ENCODE measurements at regions not wholly inside any gene's neighbourhood (a gene's known extent, or its start where the extent isn't known, plus 50 kb on each side); places are given as distances from the start of the nearest gene placed in this dataset.
A peak's percentile ranks its signal among the peaks of the same experiment; 100 is the strongest.
"Not testable (repeated sequence)": the region's sequence is repeated elsewhere in the genome, so short reads cannot be mapped to it uniquely, and the experiment has no call there.

DNA sequence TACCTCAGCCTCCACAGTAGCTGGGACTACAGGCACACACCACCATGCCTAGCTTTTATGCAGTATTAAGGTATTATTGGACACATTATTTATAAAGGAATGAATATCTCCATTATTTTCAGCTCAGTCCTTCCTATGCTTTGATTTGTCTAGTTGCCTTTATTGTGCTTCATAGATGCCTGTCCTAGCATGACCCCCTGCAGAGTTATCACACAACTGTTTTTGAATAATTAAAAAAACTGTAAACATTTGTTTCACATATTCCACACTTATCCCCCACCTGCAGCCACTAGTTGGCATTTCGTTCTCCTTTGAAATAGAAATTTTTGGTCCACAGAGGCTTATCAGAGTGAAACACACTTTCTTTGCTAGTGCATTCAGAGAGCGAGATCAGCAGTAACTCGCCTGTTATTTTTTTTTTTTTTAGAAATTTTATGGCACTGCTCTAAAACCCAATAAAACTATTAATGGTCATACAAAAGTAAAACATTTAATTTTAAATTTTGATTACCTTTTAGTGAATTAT lies 151.8 kb upstream of the RASA1 start:
- DNase-seq, result no peak

DNA sequence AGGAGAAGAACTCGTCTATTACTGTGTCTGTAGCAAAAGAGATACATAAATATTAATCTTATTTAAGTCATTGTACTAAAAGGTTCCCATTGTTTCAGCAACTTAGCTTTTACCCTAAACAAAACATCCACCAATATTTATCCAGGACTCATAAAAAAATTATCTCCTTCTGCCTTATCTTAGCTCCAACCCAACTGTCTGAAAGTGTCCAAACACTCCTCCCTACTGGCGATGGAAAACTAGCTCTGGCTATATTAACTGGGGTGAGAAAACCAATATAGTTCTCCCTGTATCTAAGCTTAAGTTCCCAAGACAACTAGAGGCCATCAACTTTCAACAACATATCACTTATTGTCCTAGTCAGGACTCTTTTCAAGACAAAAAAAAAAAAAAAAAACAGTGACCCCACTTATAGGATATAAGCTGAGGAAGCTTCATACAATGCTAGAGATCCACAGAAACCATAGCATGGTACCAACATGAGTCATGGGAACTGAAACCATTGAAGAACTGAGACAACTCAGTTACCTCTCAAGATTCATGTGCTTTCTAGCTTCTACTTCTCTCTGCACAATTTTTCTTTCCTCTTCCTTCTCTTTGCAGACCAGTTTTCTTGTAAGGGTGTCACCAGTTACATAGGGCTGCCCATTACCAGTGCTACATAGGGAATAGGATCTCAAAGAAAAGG lies 150.7 kb upstream of the RASA1 start:
- DNase-seq, result no peak

DNA sequence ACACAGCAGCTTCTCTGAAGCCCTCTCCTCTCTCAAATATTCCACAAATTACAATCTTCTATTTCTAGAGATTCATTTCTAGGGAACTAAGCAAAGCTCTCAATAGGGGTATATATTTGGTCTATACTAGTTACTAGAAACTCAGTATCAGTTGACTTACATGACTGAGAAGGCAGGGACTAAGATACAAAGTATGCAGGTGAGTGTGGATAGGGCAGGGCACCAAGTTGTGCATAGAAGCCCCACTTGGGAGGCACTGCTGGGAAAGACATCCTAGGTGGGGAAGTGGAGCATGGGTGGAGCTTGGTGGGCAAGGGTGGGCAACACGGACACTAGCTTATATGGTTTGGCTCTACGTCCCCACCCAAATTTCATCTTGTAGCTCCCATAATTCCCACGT lies 148.1 kb upstream of the RASA1 start:
- no peak for DNase-seq

DNA sequence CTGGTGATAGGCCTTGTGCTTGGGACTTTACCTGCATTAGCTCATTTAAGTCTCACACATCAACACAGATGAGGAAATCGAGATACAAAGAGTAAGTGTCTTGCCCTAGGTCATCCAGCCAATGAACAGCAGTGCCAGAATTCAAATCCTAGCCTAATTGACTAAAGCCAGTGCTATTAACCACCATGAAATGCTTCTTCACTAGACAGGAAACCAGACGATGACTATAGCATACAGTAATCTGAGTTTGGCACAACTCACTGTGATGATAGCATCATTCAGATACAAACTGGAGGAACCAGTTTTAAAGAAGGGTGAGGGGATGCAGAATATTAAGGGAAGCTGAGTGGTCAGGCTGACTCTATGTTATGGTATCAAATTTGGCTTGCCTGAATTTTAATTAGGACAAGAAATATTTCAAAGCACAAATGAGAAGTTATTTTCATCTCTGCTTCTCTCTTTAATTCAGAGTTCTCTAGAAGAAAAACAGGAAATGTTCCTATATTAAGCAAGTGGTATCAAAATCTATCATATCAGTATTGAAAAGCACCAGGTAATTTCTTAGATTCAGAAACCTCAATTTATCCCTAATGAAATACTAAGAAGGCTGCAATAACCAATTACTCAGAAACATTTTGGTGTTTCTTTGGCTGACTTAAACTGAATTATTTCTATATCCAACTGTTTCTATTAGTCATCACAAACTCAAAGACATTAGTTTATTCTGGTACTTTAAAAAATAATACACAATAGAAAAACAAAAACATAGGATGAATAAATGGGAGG lies 147.0 kb upstream of the RASA1 start:
- peak; percentile 88 for DNase-seq

DNA sequence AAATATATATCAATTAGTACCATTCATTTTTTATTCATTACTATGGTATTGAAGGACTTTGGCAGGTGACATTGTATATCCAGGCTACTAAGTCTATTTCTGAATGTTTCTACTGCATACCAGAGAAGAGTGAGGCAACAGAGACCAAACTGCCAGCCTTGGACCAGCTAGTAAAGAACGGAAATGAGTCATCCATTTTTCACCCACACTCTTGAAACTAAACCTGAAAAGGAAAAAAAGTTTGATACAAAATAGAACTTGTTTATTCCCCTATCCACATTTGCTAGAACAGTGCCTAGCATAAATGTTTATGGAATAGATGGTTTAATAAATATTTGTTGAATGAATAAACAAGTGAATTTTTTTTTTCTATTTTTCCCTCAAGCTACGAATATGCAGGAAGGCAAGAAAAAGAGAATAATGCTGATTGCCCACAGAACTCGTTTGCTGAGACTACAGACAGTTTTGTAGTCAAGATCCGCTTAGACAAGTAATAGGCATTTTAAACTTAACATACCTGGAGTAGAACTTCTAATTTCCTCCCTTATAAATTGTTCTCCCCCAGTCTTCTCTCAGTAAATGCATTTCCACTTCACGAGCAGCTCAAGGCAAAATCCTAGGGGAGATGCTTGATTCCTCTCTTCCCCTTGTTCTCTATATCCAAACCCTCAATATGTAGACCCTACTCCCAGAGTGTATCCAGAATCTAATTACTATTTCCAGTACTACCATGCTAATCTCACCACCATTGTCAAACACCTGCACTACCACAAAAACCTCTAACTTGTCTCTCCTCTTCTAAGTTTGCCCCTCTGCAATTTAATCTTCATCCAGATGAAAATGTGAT lies 146.2 kb upstream of the RASA1 start:
- DNase-seq, result peak; percentile 80

DNA sequence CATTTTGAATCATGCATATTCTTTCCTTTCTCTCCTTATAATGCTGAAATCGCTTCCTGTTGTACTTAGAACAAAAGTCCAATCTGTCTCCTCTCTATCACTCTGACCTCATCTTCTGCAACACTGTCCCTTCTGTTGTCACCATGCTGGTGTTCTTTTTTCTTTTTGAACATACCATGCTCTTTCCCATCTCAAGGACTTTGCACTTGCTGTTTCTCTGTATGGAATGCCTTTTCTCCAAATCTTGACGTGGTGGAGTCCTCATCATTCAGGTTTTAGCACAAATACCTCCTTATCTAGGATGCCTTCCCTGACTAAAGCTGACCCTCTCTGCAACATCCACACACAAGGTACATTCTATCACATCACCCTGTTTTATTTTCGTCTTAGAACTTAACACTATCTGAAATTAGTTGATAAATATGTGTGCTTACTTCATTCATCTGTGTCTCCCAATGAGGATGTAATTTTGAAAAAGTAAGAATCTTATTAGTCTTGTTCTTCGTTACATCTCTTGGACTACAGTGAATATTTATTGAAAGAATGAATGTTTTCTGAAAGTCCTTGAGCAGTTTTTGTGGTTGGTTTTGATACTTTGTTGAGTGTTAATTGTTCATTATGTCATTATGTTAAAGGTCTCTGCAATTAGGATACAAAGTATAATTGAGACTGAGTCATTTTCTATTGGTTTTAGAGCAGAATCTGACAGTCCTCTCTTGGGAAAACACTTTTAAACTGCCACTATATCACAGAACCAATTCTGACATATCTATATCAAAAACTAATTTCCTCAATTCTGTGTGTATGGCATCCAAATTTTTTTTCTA lies 145.3 kb upstream of the RASA1 start:
- DNase-seq, result peak; percentile 17

DNA sequence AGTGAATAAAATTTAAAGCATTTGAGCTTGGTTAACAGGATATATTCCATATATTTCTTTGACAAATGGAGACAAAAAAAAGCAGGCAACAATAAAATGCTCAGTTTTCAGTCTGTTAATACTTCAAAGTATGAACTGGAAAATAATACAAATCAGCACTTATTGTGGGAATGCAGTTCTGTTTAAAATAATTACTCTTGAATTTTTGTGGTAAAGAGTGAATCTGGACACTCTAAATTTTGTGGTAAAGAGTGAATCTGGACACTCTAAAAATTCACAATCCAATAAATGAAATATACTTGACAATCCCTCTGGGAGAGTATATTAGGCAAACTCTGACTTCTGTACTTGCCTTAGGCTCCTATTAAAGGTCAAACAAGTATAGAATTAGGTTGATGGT lies 141.9 kb upstream of the RASA1 start:
- DNase-seq, result no peak

DNA sequence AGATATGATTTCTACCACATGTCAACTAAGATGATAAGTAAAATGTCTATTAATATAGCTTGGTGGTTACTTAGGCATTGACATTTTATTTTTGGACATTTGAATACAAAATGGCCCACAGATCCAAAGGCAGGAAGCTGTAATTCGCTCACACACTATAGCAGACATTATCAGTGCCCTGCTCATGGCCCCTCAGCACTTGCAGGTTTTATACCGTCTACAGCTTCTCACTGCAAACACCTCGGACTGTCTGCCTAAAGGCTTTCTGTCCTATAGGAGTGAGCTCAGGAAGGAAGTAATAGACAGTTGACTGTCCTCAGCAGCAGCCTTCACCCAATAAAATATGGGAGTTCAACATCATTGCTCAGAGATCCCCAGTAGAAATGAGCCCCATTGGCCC lies 140.8 kb upstream of the RASA1 start:
- no peak for DNase-seq

DNA sequence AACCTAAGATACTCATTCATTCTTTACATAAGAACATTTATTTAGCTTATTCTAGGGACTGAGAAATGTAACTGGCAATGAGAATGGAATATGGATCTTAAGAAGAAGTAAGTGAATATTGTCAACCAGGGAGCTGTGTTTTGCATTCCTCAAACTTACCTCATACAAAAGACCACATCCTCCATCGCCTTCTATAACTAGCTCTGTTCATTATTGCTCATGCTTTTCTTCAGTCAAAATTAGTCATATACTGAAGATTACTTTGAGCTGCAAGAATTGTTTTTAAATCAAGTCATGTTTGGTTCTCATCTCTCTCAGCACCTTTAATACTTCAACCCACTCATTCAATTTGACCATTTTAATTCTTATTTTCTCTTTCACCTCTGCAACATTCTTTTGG lies 140.3 kb upstream of the RASA1 start:
- DNase-seq, result peak; percentile 29

DNA sequence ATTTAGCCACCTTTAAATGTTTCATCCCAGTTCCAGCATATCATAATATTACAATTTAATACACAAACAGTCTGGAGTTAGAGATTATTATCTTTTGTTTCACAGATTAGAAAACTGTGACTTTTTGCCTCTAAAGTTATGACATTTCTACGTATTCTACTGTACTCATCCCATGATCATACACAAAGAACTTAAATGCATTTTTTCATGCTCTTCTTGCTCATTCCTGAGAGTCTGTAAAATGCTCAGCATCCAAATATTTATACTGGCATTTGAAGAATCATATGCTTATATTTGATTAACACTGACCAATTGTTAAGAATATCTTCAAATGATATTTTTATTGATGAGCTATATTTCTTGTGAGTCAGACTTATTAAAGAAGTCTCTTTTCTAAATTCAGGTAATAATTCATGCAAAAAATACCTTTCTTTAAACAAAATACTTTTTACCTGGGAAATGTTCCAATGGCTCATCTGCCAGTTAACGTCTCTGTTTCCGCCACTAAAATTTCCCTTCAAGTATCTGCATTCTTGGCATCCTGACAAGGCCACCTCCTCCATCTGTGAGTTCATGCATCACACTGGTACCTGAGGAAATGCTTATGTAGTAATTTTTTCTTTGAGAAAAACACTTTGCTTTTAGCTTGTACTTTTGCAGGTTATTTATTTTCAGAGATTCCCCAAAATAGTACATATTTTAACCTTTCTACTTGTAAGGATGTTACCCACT lies 139.6 kb upstream of the RASA1 start:
- no peak for DNase-seq

DNA sequence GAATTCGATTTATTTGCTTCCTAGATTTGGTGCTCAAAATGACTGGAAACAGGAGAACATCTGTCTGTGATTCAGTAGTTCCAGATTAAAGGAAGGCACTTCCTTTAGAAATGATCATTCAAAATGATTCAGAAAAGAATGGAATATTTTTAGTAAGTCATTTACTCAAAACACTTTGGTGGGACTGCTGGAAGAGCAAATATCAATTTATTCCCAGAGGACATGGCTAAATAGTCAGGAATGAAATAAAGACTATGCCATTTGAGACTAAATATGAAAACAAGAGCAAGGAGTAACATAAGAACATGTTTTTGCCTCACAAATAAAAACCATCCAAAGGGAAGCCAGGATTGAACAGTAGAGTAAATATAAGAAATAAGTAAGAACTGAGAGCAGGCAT lies 138.6 kb upstream of the RASA1 start:
- DNase-seq, result no peak

DNA sequence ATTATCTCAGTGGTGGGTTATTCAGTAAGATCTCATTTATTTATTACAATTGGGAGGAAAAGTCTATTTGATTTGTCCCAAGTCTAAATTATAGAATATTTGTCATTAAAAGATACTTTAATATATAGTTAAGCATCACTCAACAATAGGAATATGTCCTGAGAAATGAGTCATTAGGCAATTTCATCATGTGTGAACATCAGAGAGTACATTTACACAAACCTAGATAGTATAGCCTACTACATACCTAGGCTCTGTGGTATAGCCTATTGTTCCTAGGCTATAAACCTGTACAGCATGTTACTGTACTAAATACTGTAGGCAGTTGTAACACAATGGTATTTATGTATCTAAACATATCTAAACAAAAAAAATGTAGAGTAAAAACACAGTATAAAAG lies 135.0 kb upstream of the RASA1 start:
- DNase-seq, result no peak

DNA sequence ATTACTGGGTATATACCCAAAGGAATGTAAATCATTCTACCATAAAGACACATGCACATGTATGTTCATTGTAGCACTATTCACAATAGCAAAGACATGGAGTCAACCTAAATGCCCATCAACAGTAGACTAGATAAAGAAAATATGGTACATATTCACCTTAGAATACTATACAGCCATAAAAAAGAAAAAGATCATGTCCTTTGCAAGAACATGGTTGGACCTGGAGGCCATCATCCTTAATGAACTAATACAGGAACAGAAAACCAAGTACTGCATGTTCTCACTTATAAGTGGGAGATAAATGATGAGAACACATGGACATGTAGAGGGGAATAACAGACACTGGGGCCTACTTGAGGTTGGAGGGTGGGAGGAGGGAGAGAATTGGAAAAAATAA lies 133.2 kb upstream of the RASA1 start:
- not testable (repeated sequence) for DNase-seq

DNA sequence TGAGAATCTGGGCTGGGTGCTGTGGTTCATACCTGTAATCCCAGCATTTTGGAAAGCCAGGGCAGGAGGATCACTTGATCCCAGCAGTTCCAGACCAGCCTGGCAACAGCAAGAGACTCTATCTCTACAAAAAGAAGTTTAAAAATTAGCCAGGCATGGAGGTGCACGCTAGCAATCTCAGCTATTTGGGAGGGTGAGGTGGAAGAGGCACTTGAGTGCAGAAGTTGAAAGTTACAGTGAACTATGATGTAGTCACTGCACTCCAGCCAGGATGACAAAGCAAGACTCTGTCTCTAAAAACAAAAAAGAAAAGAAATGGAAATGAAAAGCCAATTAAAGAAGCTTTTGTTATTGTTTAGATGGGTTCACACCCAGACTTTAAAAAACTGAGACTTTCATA lies 131.6 kb upstream of the RASA1 start:
- no peak for DNase-seq

DNA sequence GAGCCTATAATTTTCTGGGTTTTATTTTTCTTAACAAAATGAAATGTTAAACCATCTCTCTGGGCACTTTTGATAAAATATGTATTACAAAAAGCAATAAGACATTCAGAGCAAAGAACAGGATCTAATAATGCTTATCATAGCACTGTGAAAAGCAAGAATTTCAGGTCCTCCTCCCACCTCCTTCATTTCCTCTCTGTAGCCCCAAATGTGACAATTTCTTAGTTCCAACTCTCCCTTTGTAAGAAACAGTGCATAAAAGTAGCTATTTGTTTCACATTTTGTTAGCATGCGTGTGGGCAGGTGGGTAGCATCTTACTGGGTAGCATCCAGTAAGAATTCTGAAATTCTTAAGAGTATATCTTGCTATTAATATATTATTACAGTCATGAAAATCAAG lies 130.9 kb upstream of the RASA1 start:
- no peak for DNase-seq

DNA sequence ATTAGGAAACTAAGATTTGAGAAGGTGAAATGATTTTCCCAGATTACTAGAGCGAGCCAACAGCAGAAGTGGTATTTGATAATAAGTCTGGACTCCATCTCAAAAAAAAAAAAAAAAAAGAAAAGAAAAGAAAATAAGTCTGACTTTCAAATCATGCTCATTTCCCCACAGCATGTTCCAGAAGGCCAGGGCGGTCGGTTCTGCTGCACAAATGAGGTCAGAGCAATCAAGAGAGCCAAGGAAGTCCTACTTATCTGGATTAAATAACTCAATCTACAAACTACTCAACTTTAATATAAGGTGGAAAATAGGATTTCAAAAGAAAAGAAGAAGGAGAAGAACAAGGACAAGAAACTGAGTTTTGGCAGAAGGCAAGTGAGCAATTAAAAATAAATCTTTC lies 130.4 kb upstream of the RASA1 start:
- no peak for DNase-seq

DNA sequence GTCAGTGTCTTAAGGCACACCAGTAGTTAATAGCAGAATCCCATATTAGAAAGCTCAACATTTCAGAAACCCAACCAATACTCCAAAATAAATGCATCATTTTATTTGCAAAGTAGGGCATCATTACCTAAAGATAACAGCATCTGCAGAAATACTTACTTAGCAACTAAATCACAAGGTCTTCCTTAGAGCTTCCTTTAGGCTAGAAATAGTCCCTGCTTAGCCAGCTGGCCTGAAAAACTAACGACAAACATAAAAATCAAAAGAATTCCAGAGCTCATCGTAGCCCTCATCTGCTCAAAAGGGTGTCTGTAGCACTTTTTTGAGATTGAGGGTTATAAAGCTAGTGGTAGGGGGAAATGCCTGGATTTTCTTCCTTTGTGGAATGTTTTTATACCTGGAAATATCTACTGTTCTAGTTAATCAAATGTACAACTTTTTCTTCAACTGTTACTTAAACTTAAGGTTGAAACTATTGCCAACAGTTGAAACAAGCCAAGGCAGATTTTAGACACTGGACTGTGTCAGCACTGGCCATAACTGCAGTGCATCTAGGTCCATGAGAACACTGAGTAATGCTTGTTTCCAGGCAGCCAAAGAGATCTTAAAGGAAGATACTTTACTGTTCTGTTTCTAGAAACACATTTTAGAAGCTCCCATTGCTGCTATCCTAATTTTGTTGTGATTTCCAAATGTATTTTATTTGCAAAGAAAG lies 129.4 kb upstream of the RASA1 start:
- no peak for DNase-seq

DNA sequence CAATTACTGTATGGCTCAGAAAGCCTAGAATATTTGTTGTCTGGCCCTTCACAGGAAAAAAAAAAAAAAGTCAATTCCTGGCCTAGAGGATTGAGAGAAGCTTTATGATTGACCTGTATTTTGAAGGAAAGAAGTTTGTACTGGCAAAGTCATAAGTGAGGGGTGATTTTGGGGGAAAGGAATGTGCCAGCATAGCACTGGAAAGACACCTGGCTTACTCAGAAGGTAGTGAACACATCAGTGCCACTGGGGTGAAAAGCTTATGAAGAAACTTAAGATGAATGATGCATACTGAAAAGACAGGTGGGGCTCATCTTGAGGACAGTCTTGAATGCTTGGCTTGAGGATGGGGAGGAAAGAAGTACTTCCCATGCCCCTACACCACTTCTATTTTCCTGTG lies 127.9 kb upstream of the RASA1 start:
- DNase-seq, result no peak

DNA sequence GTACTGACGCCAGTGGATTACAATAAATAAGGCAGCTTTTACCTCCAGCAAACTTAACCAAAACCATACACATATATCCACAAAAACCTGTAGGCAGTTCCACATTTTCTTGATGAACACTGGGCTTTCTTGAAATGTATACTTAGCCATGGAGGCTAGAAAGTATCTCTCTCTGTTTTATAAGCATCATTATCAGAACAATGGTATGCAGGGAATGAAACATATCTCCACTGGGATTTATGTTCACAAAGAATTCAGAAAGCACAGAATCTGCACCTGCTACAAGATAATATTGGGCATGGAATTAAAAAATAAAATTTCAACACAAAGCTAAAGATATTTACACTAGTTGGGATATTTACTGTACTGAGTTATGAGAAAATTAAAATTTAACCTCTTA lies 126.1 kb upstream of the RASA1 start:
- no peak for DNase-seq

DNA sequence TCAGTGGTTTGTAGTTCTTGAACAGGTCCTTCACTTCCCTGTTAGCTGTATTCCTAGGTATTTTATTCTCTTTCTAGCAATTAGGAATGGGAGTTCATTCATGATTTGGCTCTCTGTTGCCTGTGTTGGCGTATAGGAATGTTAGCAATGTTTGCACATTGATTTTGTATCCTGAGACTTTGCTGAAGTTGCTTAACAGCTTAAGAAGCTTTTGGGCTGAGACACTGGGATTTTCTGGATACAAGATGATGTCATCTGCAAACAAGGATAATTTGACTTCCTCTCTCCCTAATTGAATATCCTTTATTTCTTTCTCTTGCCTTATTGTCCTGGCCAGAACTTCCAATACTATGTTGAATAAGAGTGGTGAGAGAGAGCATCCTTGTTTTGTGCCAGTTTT lies 121.8 kb upstream of the RASA1 start:
- not testable (repeated sequence) for DNase-seq

DNA sequence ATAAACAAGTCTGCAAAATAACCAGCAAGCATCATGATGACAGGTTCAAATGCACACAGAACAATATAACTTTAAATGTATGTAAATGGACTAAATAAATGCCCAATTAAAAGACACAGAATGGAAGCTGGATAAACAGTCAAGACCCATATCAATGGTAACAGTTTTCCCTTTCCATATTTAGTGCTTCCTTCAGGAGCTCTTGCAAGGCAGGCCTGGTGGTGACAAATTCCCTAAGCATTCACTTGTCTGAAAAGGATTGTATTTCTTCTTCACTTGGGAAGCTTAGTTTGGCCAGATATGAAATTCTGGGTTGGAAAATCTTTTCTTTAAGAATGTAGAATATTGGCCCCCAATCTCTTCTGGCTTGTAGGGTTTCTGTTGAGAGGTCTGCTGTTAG lies 120.2 kb upstream of the RASA1 start:
- no peak for DNase-seq

All from CD4-positive, alpha-beta T cell treated with Interleukin-4 for 4 hours (primary cell).